HG03520 (cell line): ENCODE measurements at regions not wholly inside any gene's neighbourhood (a gene's known extent, or its start where the extent isn't known, plus 50 kb on each side); places are given as distances from the start of the nearest gene placed in this dataset.

ENCODE experiments used
- ATAC-seq: cut with Tn5 transposase; IDR thresholded peaks from one replicate; pipeline ENCODE4 v1.9.1; 2021; ENCODE audit warnings: mild to moderate bottlenecking, moderate library complexity; ENCODE audit not compliant: unreplicated experiment

GRCh38 chr19:28983430-28983829 lies 229.5 kb downstream of the UQCRFS1 start:
- ATAC-seq = no peak

- ATAC-seq = no peak
Measured at GRCh38 chr19:28981994-28982393, 231.0 kb downstream of the UQCRFS1 start.

GRCh38 chr19:28981518-28981917 lies 231.4 kb downstream of the UQCRFS1 start:
- ATAC-seq = no peak

GRCh38 chr19:28980236-28980868 lies 232.6 kb downstream of the UQCRFS1 start:
- no peak for ATAC-seq

- no peak for ATAC-seq
Measured at GRCh38 chr19:28977826-28978225, 235.1 kb downstream of the UQCRFS1 start.

- no peak for ATAC-seq
Measured at GRCh38 chr19:28972058-28972852, 240.7 kb downstream of the UQCRFS1 start.

GRCh38 chr19:28971513-28971912 lies 241.4 kb downstream of the UQCRFS1 start:
- ATAC-seq = no peak

GRCh38 chr19:28971049-28971448 lies 241.9 kb downstream of the UQCRFS1 start:
- no peak for ATAC-seq

- no peak for ATAC-seq
Measured at GRCh38 chr19:28968721-28969120, 244.2 kb downstream of the UQCRFS1 start.

GRCh38 chr19:28966737-28967399 lies 246.1 kb downstream of the UQCRFS1 start:
- no peak for ATAC-seq

GRCh38 chr19:28964500-28964899 lies 248.5 kb downstream of the UQCRFS1 start:
- ATAC-seq = no peak

- ATAC-seq = no peak
Measured at GRCh38 chr19:28963486-28964250, 249.3 kb downstream of the UQCRFS1 start.

GRCh38 chr19:28961772-28962500 lies 251.0 kb downstream of the UQCRFS1 start:
- no peak for ATAC-seq

- ATAC-seq = no peak
Measured at GRCh38 chr19:28960986-28961705, 251.8 kb downstream of the UQCRFS1 start.

- no peak for ATAC-seq
Measured at GRCh38 chr19:28960586-28960985, 252.4 kb downstream of the UQCRFS1 start.

GRCh38 chr19:28956961-28957360 lies 256.0 kb downstream of the UQCRFS1 start:
- ATAC-seq = no peak

- no peak for ATAC-seq
Measured at GRCh38 chr19:28956421-28956820, 256.5 kb downstream of the UQCRFS1 start.

GRCh38 chr19:28949535-28949934 lies 263.4 kb downstream of the UQCRFS1 start:
- no peak for ATAC-seq

- no peak for ATAC-seq
Measured at GRCh38 chr19:28949027-28949426, 263.9 kb downstream of the UQCRFS1 start.

- ATAC-seq = no peak
Measured at GRCh38 chr19:28948566-28948965, 264.4 kb downstream of the UQCRFS1 start.
